Left ventricle myocardium superior (tissue), 1 donor: ENCODE measurements at regions not wholly inside any gene's neighbourhood (a gene's known extent, or its start where the extent isn't known, plus 50 kb on each side); places are given as distances from the start of the nearest gene placed in this dataset.
"Not testable (repeated sequence)": the region's sequence is repeated elsewhere in the genome, so short reads cannot be mapped to it uniquely, and the experiment has no call there.

Experiments
- ATAC-seq: fragments of 200-7000 bp; cut with Tn5 transposase; one replicate; pipeline ENCODE4 v1.9.1; 2020; ENCODE audit warnings: mild to moderate bottlenecking, moderate library complexity
- DNase-seq: peaks from one replicate; pipeline ENCODE4 v3.0.0-alpha.2; 2020
- intact Hi-C: fragments of 100-400 bp; cut with micrococcal nuclease; formaldehyde crosslinking; loops from one replicate; pipeline ENCODE4 v1.11.0; 2022
- donor health status: DM: no; HTN: yes; CAD: no; lungs with severe emphysema.

GRCh38 chr5:104079861-104080645 is 517.5 kb upstream of the NUDT12 start:
- DNase-seq, intact Hi-C loops, ATAC-seq: not testable (repeated sequence)

DNA sequence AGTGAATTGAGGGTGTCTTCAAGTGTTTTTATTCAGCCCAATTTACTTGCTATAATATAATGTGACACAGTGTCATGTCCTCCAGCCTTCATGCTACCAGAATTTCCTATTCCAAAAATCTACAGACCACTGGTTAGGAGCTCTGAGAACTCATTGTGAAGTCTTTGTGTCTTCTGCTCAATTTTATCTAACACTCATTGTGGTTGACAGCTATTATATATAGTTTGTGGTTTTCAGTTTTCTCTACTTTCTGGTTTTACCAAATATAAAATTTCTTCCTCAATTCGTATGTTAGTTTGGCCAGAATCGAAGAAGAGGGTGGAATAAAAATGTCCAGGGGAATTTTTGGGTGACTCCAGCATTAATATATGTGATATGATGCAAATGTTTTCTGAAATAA is 509.3 kb upstream of the NUDT12 start:
- intact Hi-C loops, result no loop called here
- ATAC-seq (no peak), DNase-seq (no peak)

DNA sequence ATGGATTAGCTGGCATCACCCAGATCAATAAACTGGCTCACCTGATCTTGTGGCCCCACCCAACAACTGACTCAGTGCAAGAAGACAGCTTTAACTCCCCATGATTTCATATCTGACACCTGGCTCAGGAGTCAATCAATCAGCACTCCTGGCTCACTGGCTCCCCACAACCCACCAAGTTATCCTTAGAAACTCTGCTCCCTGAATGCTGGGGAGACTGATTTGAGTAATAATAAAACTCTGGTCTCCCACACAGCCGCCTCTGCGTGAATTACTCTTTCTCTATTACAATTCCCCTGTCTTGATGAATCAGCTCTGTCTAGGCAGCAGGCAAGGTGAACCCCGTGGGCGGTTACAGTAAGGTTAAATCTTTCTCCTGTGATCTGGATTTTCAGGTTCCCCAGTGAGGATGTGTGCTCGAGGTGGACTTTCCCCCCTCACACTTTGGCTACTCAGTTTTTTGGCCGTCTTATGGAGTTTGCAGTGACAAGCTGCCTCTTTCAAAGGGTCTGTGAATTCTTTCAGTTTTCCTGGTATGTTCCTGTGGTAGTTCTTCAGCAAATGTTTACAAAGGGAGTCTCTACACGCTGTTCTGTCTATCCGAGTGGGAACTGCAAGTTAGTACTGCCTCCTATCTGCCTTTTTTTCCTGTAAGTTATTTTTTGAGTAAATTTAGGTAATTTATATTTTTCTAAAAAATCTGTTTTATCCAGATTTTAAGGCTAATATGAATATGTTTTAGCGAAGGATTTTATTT is 500.2 kb upstream of the NUDT12 start:
- no peak for ATAC-seq
- DNase-seq, result no peak
- intact Hi-C loops, result no loop called here

GRCh38 chr5:104061707-104062106 is 499.1 kb upstream of the NUDT12 start:
- intact Hi-C loops, result no loop called here
- DNase-seq (no peak), ATAC-seq (no peak)

DNA sequence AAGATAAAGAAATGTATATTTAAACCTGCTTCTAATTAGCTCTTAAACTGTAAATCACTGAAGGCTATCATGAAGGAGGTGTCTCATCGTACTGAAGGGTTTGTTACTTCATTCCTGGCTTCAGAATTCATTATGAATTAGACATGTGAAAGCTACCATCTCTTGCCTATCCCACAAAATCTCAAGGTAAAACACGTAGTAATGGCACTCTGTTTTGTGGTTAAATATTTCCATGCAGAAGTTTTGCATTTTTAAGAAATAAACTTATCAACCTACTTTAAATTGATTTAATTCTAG is 490.7 kb upstream of the NUDT12 start:
- intact Hi-C loops, result no loop called here
- ATAC-seq (no peak), DNase-seq (no peak)

DNA sequence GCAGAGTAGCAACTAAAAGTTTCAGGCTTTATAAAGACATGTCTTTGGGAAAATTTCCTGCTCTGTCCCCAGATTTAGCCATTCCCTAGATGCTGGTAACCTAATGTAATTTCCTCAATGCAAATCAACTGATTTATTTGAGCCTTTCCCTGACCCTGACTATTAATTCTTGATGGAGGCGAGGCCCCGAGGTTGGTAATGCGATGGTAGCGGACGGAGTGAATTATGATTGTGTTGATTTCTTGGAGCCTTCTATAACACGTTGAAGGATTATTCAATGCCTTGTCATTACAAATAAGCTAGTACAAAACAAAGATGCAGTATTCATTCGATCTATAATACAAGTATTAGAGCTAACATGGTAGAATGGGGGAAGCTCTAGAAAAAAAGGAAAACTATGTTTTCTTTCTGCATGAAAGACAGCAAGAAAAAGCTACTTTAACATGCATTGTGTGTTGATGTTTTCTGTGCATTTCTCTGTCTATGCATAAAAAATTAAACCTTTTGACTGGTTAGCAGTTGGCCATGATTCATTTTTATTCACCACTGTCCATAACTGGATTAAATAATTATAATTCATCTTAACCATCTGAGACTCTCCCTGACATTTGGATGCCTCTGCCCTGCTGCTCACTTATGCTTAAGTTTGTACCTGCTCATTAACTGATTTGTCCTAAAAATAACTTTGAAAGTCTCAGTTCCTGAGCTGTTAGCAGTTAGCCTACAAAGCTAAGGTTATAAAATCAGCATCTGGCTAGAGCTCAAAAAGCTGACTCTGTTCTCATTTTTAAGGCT is 490.2 kb upstream of the NUDT12 start:
- DNase-seq, result no peak
- intact Hi-C loops, result no loop called here
- no peak for ATAC-seq

DNA sequence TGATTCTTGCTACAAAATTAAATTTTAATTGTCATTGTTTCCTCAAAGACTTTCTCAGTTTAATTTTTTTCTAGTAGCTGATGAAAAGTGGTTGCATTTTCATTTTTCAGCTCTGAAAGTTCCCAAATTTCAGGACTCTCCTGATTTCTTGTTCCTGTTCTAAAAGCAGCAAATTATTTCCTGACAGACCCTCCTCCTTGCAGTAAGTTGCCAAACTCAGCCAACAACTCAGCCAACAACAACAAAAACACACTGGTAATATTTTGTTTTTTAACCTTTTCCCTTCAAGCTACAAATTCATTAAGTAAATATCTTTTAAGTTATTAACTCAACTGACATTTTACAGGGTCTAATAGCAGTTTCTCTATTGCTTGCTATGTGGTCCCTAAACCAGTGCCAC is 487.8 kb upstream of the NUDT12 start:
- intact Hi-C loops, result no loop called here
- no peak for DNase-seq
- no peak for ATAC-seq

GRCh38 chr5:104049752-104050151 is 487.2 kb upstream of the NUDT12 start:
- ATAC-seq, result no peak
- no peak for DNase-seq

DNA sequence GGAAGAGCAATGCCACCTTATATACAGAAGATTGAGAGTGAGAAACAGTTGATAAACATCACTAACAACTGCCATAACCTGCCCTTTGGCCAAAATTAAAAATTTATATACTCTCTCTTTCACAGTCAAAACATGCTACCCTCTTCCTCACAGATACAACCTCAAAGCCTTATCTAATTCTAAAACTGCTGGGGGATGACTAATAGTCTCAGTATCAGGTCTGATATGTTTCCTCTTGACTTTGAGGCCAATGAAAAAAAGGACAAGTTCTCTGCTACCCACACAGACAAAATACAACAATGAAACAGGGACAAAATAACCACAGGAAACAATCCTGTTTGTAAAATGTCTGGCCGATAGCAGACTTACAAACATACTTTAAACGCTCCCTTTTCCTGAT is 485.6 kb upstream of the NUDT12 start:
- DNase-seq (no peak), ATAC-seq (no peak)
- intact Hi-C loops, result no loop called here

More at GRCh38 chr5:104049752-104050151, 487.2 kb upstream of the NUDT12 start:
- intact Hi-C loops, result no loop called here

DNA sequence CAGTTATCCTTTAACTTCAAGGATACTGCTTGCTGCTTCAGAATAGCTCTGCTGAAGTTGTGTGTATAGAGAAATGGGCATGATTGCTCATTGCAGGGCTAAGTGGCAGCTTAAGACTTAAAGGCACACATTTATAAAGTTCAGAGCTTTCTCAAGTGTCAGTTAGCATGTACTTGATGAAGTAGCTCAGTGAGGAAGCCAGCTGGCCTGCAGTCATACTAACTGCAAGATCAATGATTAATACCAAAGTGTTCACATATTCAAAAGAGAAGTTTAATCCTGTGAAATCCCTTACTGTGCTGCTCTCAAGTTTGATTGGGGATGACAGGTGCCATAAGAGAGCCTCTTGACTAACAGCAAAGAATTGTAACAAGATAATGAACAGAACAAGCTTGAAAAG is 483.4 kb upstream of the NUDT12 start:
- intact Hi-C loops, result no loop called here
- ATAC-seq, result no peak
- DNase-seq, result no peak

GRCh38 chr5:104039871-104040270 is 477.3 kb upstream of the NUDT12 start:
- ATAC-seq, DNase-seq, intact Hi-C loops: not testable (repeated sequence)

- DNase-seq, intact Hi-C loops, ATAC-seq: not testable (repeated sequence)
These were observed 474.5 kb upstream of the NUDT12 start for GRCh38 chr5:104037136-104037535.

GRCh38 chr5:104033186-104033585 is 470.6 kb upstream of the NUDT12 start:
- DNase-seq, ATAC-seq, intact Hi-C loops: not testable (repeated sequence)

DNA sequence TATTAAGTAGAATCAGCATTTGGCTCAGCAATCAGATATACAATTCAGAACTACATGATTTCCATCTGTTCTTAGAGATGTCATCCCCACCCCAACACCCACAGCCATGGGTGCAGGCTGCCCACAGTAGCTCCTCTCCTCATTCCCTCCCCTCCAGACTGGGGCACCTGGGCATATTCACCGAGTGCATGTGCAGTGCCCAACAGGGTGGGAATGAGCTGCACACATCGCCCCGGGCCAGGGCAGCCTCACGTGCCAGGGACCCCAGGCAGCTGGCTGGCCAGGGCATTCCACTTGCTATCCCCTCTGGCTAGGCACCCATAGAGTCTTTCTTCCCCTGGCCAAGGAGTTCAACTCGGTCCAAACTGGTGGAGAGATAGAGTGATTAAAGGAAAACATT is 461.9 kb upstream of the NUDT12 start:
- intact Hi-C loops, result no loop called here
- no peak for ATAC-seq
- DNase-seq, result no peak

DNA sequence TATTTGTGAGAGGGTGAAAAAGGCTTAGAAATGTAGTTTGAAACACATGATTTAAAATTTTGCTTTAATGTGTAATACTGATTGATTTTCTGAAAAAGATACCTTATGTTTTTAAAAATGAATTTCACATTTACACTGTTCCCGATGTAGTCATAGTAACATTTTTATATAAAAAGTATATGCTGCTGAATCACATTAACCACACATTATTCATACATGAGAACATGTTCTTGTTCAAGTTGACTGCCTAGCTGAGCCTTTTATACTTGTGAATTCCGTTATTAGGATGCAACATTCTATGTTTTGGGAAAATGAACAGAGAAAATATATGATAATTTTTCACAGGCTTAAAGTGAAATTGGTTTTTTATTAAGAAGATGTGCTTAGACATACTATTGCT is 461.1 kb upstream of the NUDT12 start:
- intact Hi-C loops, result no loop called here
- no peak for ATAC-seq
- no peak for DNase-seq

- ATAC-seq, result no peak
These were observed 457.4 kb upstream of the NUDT12 start for GRCh38 chr5:104019956-104020355.

DNA sequence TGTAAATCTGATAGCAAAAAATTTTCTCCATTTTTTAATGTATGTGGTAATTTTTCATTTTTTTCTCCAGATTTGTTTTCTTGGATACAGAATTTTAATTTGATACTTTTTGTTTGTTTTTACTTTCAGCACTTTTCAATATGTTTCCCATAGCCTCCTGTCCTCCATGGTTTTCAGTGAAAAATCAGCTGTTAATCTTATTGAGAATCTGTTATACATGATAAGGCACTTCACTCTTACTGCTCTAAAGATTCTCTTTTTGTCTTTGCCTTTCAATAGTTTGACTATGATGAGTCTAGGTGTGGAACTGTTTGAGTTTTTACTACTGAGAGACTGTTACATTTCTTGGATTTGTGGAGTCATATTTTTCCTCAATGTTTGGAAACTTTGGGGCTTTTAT is 455.7 kb upstream of the NUDT12 start:
- DNase-seq (no peak), ATAC-seq (no peak)
- intact Hi-C loops, result no loop called here

More at GRCh38 chr5:104019956-104020355, 457.4 kb upstream of the NUDT12 start:
- intact Hi-C loops, result no loop called here
- no peak for DNase-seq

GRCh38 chr5:104016646-104017045 is 454.1 kb upstream of the NUDT12 start:
- DNase-seq (no peak), ATAC-seq (no peak)
- intact Hi-C loops, result no loop called here

- no peak for DNase-seq
- no peak for ATAC-seq
- intact Hi-C loops, result no loop called here
These were observed 453.2 kb upstream of the NUDT12 start for GRCh38 chr5:104015765-104016164.

- intact Hi-C loops, ATAC-seq, DNase-seq: not testable (repeated sequence)
These were observed 440.2 kb upstream of the NUDT12 start for GRCh38 chr5:104002783-104003182.
